RPMI8226 (cell line): ENCODE measurements at regions not wholly inside any gene's neighbourhood (a gene's known extent, or its start where the extent isn't known, plus 50 kb on each side); places are given as distances from the start of the nearest gene placed in this dataset.
"Not testable (repeated sequence)": the region's sequence is repeated elsewhere in the genome, so short reads cannot be mapped to it uniquely, and the experiment has no call there.

Experiments
- DNase-seq: peaks from one replicate; pipeline ENCODE4 v3.0.0-alpha.2; 2015

DNA sequence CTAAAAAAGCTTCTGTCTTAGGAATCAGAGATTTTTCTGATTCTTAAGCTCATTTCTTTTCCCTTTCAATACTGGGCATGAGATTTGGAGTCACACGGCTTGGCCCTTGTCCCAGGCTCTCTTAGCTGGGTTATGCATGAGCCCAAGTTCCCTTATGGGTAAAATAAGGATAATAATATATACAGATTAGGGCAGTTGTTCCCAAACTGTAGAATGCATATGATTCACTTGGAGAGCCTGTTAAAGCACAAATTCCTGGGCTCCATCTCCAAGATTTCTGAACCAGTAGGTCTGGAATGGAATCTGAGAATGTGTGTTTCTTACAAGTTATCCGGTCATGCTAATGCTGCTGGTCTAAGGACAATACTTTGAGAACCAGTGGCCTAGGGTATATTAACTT, 154.0 kb downstream of the REEP3 start:
- DNase-seq, result no peak

DNA sequence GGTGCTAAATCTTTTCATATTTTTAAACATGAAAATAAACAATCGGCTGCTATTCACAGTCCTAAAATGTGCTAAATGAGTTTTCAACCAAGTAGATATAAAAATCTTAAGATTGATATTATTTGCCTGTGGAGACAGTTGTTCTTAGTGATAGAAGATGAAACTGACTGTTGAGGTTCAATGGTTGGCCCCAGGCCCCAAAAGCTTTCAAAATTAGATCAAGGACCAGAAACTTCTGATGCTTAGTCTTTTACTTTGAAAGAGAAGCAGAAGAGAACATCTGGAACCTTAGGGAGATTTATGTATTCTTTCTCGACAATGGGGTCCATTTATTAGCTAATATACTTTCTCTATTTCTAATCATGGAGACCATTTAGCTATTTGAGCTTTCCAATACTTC, 155.8 kb downstream of the REEP3 start:
- DNase-seq, result no peak

- DNase-seq, result not testable (repeated sequence)
Measured at GRCh38 chr10:63680545-63680944, 159.3 kb downstream of the REEP3 start.

GRCh38 chr10:63681993-63682697, 160.9 kb downstream of the REEP3 start:
- DNase-seq, result no peak

GRCh38 chr10:63682698-63683052, 161.5 kb downstream of the REEP3 start:
- DNase-seq, result not testable (repeated sequence)

DNA sequence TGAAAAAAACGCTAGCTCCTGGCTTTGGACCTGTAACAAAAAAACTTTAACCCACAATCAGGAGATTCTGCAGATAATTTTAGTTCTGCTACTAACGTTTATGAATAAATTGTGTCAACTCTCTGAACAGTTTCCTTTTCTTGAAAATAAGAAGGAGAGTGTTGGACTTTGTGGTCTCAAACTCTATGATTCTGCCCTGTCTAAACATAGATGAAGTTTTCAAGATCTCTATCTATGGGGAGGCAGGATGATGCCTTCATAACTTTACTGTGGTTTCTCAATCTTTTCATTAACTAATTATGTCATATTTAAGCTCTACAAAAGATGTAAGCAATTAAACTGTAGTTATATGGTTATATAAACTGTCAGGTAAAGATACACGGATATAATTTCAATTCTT, 162.0 kb downstream of the REEP3 start:
- no peak for DNase-seq

DNA sequence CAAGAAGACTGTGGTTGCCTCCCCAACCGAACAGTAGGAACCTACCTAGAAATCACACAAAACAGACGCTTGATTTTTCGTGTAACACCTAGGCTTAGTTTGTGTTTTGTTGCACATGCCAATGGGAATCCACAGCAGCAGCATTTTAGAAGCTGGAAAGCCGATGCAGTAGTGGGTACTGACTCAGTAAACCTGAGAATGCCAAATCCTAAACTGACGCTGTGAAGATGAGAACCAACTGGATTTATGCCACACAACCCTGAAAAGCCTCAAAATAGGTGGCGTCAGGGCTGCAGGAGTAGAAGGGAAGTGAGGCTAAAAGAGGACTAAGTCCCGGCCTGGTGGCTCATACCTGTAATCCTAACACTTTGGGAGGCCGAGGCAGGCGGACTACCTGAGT, 162.5 kb downstream of the REEP3 start:
- DNase-seq, result no peak

GRCh38 chr10:63684257-63684936, 163.2 kb downstream of the REEP3 start:
- DNase-seq, result no peak

DNA sequence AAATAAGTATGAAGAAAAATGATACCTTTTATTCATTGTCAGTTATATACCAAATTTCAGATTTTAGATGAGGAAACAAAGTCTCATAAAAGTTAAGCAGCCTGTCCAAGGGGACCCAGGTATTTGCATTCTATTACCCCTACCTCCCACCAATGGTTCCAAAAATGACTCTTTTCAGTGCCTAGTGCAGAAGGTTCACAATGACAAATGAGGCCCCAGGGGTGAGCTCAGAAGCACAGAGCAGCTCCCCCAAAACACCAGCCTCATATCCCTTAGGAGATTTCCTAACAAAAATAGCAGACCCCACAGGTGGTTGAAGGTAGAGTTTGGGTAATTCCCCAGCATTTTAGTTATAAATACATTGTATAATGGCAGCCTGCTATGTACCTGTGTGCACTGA, 168.6 kb downstream of the REEP3 start:
- no peak for DNase-seq

DNA sequence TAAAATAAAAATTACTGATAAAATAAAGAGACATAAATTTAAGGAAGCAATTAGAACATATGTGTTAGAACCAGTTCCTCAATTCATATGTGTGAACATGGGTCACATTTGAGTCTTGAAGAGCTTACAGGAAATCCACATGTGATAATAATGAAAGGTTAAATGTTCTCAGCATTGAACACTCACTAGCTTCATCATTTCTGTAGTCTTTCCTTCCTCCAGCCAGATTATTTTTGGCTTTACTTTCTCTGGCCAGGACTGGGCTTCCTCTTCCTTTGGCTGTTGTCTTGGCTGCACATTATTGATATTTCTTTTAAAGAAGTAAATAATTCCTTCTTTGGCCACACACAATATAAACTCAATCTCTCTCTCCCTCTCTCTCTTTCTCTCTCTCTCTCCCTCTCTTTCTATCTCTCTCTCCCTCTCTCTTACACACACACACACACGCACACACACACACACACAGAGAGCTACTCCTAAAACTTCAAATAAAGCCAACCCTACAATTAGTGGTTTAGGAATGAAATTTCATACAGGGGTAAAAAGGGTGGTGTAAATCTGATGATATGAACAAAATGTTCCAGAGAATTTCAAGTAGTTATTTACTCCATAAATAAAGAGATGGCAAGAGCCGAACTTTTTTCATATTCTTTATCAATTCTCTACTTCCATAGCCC, 171.2 kb downstream of the REEP3 start:
- DNase-seq, result no peak

- DNase-seq, result not testable (repeated sequence)
Measured at GRCh38 chr10:63693021-63693420, 171.8 kb downstream of the REEP3 start.

- DNase-seq, result no peak
Measured at GRCh38 chr10:63696205-63696604, 175.0 kb downstream of the REEP3 start.

DNA sequence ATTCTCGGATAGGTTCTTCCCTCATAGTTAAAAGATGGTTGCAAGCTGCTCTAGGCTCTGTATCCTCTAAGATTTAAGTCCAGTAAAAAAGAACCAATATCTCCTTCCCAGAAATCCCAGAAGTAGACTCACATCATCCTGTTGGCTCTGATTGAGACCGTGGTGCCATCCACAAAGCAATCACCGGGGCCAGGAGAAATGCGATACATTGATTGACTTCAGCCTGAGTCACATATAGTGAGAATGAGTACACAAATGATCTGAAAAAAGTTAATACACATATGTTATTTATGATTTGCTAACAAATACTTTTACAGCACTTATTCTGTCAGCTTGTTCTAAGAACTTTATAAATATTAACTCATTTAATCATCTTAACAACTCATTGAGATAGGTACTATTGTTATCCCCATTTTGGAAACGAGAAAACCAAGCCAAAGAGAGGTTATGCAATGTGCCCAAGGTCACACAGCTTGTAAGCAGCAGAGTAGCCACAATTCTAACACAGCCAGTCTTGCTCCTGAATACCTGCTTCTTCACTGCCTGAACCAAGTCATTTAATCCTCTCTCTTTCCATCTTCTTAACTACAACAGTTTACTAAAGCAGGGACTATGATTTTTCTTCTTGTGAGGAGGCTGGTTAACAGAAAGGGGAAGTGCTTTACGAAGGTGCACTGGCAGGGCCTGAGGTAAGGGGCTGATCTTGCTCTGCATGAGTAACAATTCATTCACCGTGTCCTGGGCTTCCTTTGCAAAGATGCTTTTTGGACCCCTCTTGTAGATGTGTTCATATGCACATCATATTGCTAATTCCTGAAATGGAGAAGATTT, 177.0 kb downstream of the REEP3 start:
- no peak for DNase-seq

DNA sequence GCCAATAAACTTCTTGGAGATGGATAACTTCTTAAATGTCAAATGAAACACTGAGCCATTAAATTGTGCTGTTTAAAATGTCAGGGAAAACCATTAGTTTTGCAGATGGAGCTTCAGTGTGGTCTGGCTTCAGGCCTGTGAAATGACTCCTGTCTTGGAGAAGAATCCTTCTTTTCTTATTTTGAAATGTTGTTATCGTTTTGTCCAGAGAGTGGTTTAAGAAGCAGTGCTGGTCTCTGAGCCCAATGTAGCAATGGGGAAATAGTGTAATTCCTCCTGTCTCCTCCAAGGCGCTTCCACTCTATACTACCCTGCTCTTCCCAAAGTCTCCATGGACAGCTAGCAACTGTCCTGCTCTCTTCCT, 177.6 kb downstream of the REEP3 start:
- DNase-seq, result no peak

- DNase-seq, result no peak
Measured at GRCh38 chr10:63699785-63700613, 178.8 kb downstream of the REEP3 start.

GRCh38 chr10:63700631-63701156, 179.5 kb downstream of the REEP3 start:
- no peak for DNase-seq

DNA sequence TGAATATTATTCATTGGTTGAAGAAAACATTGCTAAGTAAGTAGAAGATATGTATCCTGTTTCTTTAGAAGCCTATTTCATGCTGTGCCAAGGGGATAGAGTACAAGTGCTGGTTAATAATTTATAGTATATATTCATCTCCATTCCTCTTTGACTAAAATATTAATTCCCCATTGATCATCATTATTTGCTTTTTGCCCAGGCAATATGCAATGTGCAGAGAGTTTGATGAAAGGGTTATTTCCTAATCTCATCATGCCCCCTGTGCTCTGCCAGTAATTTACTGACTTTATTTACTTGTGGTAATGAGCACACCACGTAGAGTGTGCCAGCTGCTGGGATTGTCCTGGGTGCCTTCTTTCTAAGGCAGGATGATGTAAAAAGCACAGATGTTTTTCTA, 180.9 kb downstream of the REEP3 start:
- DNase-seq, result no peak

- peak; percentile 13 for DNase-seq
Measured at GRCh38 chr10:63703113-63703670, 182.0 kb downstream of the REEP3 start.

DNA sequence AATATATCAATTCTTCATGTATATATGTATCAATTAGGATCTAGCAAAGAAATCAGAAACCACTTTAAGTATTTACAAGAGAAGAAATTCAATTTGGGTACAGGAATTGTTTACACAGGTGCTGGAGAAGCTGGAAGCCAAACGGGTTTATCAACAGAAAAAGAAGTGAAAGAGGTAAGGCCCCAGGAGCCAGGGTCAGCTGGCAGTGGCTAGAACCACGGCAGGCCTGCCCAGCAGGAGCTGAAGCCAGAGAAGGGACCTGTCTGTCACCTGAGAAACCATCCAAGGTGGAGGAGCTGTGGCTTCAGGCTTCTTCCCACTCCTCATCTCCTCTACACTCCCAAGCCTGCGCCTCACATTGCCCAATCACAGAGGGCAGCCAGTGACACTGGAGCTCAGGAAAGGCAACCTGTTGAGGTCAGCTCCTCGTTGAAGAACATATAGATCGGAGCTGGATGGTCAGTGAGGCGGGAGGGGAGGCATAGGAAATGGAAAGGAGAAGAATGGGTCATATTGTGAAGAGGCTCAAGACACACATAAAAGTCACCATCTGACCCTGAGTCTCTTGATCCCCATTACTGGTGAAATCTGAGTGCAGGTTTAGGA, 182.6 kb downstream of the REEP3 start:
- DNase-seq, result no peak

- DNase-seq, result no peak
Measured at GRCh38 chr10:63707254-63707910, 186.2 kb downstream of the REEP3 start.

DNA sequence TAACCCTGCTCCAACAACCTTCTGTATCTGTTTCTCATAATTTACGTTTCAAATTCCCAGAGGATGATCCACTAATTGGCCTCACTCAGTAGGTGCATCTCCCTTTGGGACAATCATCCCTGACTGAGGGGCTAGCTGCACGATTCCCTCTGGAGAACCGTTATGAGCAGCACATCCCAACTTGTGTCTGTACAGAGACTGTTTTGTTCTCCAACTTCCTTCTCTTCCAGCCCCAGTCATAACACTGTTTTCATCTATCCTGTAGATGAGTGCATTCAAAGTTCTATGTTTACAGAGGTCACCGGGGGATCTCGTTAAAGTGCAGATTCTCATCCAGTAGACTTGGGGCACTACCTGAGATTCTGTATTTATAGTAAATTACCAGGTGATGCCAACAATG, 187.2 kb downstream of the REEP3 start:
- no peak for DNase-seq
